KG1 (cell line): ENCODE measurements at regions not wholly inside any gene's neighbourhood (a gene's known extent, or its start where the extent isn't known, plus 50 kb on each side); places are given as distances from the start of the nearest gene placed in this dataset.

Source experiments
- DNase-seq: peaks from one replicate; lab custom pipeline; 2025; lab: John Stamatoyannopoulos, UW

- DNase-seq = no peak
These were observed 454.3 kb upstream of the MEX3C start for GRCh38 chr18:51651761-51652160.

- no peak for DNase-seq
These were observed 456.2 kb upstream of the MEX3C start for GRCh38 chr18:51653507-51654213.

GRCh38 chr18:51654488-51655326, 457.2 kb upstream of the MEX3C start:
- DNase-seq = no peak

- no peak for DNase-seq
These were observed 457.8 kb upstream of the MEX3C start for GRCh38 chr18:51655327-51655698.

GRCh38 chr18:51656249-51656648, 458.8 kb upstream of the MEX3C start:
- DNase-seq = no peak

GRCh38 chr18:51658436-51658835, 461.0 kb upstream of the MEX3C start:
- no peak for DNase-seq

- DNase-seq = no peak
These were observed 462.3 kb upstream of the MEX3C start for GRCh38 chr18:51659781-51660180.

- DNase-seq = no peak
These were observed 462.8 kb upstream of the MEX3C start for GRCh38 chr18:51660188-51660715.

- no peak for DNase-seq
These were observed 466.8 kb upstream of the MEX3C start for GRCh38 chr18:51664236-51664635.

GRCh38 chr18:51666763-51667191, 469.3 kb upstream of the MEX3C start:
- no peak for DNase-seq

GRCh38 chr18:51668101-51668500, 470.6 kb upstream of the MEX3C start:
- peak; percentile 46 for DNase-seq

GRCh38 chr18:51668607-51669006, 471.1 kb upstream of the MEX3C start:
- no peak for DNase-seq

- DNase-seq = no peak
These were observed 489.1 kb upstream of the MEX3C start for GRCh38 chr18:51686590-51686989.

GRCh38 chr18:51687845-51688585, 490.5 kb upstream of the MEX3C start:
- DNase-seq = no peak

GRCh38 chr18:51692612-51693011, 495.1 kb upstream of the MEX3C start:
- no peak for DNase-seq

- DNase-seq = no peak
These were observed 513.9 kb upstream of the MEX3C start for GRCh38 chr18:51711298-51711889.

GRCh38 chr18:51712821-51713220, 515.3 kb upstream of the MEX3C start:
- no peak for DNase-seq

GRCh38 chr18:51716277-51716676, 518.8 kb upstream of the MEX3C start:
- no peak for DNase-seq

GRCh38 chr18:51721388-51721787, 523.9 kb upstream of the MEX3C start:
- no peak for DNase-seq

- DNase-seq = no peak
These were observed 524.5 kb upstream of the MEX3C start for GRCh38 chr18:51721996-51722395.

GRCh38 chr18:51724790-51725721, 527.6 kb upstream of the MEX3C start:
- no peak for DNase-seq
